K562 (cell line): ENCODE measurements at regions not wholly inside any gene's neighbourhood (a gene's known extent, or its start where the extent isn't known, plus 50 kb on each side); places are given as distances from the start of the nearest gene placed in this dataset.

Source experiments
- E2F3 ChIP-seq: fragments of 250-450 bp; sonication (Bioruptor Pico); IDR thresholded peaks from 2 replicates; pipeline ENCODE4 v1.4.0; 2020; ENCODE audit warnings: mild to moderate bottlenecking
- POLR2A ChIP-seq: fragments of 450-650 bp; conservative IDR thresholded peaks from 2 replicates; pipeline ENCODE4 v1.6.1; 2016
- TF ChIP-seq, protein P1 (sequence below), 2 experiments: fragments of 450-650 bp; IDR thresholded peaks; 2 replicates each; pipeline ENCODE4 v1.6.1; 2016

DNA sequence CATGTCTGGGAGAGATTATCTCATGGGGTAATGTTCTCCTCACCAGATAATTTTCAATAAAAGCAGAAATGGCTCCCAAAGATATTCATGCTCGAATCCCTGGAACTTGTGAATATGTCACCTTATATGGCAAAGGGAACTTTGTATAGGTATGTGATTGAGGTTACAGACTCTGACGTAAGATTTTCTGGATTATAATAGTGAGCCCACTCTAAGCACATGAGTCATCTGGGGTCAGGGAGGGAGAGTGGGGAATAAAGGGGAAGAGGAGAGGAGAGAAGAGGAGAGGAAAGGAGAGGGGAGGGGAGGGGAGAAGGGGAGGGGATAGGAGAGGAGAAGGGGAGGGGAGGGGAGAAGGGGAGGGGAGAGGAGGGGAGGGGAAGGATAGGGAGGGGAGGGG is 1193.9 kb downstream of the PLA2G4A start:
- TF ChIP-seq, protein P1, sequence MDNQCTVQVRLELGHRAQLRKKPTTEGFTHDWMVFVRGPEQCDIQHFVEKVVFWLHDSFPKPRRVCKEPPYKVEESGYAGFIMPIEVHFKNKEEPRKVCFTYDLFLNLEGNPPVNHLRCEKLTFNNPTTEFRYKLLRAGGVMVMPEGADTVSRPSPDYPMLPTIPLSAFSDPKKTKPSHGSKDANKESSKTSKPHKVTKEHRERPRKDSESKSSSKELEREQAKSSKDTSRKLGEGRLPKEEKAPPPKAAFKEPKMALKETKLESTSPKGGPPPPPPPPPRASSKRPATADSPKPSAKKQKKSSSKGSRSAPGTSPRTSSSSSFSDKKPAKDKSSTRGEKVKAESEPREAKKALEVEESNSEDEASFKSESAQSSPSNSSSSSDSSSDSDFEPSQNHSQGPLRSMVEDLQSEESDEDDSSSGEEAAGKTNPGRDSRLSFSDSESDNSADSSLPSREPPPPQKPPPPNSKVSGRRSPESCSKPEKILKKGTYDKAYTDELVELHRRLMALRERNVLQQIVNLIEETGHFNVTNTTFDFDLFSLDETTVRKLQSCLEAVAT (IDR thresholded peaks at IDR 0.05) = no peak
- TF ChIP-seq E2F3 = no peak
- TF ChIP-seq POLR2A = no peak
